NOMO-1 treated with DMSO at 0.1 percent for 48 hours (cell line): ENCODE measurements at regions not wholly inside any gene's neighbourhood (a gene's known extent, or its start where the extent isn't known, plus 50 kb on each side); places are given as distances from the start of the nearest gene placed in this dataset.
"Not testable (repeated sequence)": the region's sequence is repeated elsewhere in the genome, so short reads cannot be mapped to it uniquely, and the experiment has no call there.

ENCODE experiments used
- DNase-seq: peaks from one replicate; lab custom pipeline; 2025; ENCODE audit not compliant: unreplicated experiment; lab: John Stamatoyannopoulos, UW

DNA sequence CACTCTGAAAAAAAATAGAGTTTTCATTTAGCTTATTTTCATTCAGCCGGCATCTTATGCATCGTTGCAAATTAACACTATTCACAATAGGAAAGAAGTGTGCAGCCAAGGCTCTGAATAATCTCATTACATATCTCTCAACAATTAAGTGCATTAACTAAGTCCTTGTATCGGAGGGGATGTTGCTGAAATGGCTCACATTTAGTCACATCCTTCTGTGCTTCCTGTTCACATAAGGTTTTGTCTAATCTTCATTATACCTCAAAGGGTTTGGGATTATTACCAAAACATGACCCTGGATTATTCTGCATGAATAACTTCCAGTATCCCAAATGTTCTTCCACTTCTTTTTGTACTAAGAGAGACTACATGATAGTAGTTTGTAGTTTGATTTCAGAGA is 278.0 kb upstream of the GRIA1 start:
- no peak for DNase-seq

DNA sequence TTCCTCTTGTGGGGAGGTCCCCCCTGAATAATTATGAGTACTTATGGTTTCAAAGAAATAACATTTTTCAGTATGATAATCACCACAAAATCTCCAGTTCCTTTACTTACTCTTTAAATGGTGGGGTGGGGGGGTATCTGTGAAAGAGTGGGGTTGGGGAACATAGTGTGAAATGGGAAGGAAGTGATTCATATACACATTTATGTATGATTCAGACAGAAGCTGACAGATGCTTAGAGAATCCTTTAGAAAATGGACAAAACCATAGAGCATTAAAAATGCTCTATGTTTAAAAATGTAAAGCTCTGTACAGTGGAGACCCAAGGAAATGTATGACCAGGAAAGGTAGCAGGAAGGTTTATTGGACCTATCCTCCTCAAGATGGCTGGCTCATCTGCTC is 267.5 kb upstream of the GRIA1 start:
- no peak for DNase-seq

DNA sequence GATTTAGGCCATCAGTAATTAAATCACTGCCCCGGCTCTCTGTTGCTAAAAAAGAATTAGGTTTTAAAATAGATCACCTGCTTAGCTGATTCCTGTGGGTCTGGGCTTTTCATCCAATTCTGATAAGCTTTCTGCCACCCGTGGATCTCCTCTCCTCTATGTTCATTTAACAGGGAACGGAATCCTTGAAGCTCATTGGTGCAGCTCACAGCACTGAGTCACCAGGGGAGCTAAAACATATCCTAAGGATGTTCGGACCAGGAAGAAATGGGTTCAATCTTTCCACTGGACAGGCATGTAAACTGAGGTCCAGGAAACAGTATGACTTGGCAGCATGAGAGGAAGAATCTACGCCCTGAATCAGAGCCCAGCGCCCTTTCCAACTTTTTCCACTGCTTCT is 267.1 kb upstream of the GRIA1 start:
- no peak for DNase-seq

DNA sequence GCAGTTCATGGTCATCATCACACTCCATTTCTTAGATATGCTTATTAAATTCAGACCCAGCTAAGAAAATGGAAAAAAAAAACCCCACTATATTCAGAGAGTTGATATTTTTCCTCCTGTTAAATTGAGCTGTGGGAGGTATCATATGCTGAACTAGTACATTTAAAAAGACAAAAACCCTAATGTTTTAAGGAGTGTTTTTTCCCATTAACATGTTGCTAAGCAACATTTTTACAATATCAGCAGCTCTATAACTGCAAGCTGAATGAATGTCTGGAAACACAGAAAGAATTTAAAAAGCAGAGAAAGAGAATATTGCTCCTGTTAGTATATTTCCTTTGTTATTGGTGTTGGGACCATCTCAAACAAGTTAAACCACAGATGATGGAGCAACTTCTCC is 265.8 kb upstream of the GRIA1 start:
- DNase-seq: no peak

DNA sequence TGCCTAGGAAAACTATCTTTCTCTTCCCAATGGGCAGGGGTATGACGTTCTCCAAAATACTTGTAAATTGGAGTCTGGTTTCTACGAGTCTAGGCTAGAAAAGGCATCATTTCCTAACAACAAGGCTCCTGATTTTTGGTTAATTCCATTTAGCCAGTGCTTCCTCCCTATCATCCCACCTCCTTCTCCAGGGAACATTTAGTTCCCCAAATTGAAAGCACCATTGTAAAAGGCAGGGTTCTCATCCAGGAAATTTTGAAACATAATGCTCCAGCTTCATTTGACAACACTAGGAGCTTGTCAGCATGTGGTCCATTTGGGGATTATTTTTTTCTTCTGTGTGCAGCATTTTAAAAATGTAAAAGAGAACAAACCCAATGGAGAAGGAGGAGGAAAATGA is 256.5 kb upstream of the GRIA1 start:
- DNase-seq: no peak

DNA sequence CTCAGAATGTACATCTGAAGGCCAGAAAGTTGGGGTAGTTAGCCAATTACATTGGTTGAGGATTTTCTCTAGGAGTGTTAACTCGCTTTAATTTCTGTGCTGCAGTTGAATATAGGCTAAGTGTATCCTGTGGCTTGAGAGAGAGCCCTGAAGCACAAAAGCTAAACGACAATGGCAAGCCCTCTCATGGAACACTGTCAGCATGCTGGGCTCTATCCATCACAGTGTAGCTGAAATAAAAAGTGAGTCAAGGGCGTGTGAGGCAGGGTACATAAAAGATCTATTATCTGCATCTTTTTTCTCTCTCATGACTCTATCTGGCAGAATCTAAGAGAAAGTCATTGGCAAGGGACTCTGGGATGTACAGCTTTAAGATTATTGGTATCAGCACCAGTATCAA is 254.2 kb upstream of the GRIA1 start:
- DNase-seq: no peak

DNA sequence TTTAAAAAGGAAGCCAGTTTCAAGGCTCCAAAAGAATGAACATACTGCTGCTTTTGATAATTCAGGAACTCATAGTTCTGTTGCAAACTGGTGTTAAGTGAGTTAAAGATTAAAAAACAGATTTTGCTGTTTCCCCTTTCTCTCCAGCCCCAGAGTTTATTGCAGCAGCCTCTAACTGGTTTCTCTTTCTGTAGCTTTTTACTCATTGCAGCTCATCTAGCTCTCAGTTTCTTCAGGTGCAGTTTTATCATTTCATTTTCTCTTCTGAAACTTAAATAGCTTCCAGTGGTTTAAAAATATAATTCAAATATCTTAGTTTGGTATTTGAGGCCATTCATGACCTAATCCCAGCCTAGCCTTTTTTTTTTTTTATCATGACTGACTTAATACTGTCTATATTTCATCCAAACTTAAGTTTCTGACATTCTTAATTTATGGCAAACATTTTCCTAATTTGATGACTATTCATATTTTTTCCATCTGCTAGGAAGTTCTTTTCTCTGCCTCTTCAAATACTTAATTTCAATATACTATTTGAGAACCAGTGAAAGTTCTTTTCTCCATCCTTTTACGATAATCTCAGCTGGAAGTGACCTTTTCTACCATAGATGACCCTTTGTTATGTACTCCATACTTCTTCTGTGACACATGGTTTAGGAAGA is 252.7 kb upstream of the GRIA1 start:
- no peak for DNase-seq

DNA sequence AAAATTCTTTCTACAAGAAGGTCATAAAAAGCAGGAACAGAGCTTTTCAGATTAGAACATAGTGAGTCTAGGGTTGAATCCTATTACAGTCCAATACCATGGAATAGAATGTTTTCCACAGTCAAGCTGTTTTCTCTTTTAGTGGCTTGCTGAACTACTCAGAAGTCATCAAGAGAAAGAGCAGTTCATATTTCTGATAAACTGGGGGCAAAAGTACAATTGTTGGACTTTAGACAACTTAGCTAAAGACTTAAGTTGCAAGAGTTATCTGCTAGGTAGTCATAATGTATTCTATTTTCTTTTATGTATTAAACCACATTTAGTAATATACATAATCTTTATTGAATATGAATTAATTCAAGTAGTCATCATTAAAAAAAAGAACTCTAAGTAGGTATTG is 233.1 kb upstream of the GRIA1 start:
- DNase-seq: no peak

DNA sequence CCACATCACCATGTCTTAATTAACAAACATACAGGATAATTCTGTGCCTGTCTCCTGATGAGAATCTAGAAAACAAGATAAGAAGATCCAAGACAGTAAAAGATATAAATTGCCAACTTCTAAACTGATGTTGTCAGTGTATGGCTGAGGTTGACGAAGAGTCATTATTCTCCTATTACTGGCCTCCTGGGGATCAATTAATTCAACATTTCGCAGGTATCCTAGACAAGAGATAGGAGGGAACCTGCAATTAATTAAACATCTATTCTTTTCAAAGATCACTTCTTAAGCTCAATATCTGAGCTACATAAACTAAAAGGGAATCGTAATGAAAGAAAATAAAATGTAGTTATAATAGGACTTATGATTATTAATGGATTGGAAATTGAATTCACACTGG is 232.0 kb upstream of the GRIA1 start:
- no peak for DNase-seq

DNA sequence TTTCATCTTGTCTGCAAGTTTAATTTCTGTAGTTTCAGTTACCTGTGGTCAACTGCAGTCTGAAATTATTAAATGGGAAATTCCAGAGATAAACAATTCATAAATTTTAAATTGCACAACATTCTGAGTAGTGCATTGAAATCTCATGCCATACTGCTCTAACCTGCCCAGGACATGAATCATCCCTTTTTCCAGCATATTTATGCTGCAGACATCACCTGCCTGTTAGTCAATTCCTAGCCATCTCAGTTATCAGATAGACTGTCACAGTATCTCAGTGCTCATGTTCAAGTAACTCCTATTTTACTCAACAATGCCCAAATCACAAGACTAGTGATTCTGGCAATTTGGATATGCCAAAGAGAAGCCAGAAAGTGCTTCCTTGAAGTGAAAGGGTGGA is 223.0 kb upstream of the GRIA1 start:
- DNase-seq: no peak

DNA sequence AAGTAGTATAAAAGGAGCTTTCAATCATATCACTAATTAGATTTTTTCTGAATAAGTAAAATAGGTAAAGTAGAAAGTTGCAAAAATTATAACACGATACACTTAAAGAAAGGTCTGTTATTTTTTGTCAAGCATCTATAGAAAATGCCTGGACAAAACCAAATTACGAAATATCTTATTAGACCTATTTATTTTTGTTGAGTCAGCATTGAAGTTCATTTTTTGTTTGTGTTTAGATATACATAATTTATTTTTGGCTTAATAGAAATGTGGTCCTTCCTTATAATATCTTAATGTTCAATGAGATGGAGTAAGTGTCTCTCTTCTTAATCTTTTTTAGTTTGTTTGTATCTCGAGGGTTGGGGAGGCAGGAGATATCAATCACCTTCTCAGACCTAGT is 214.8 kb upstream of the GRIA1 start:
- no peak for DNase-seq

DNA sequence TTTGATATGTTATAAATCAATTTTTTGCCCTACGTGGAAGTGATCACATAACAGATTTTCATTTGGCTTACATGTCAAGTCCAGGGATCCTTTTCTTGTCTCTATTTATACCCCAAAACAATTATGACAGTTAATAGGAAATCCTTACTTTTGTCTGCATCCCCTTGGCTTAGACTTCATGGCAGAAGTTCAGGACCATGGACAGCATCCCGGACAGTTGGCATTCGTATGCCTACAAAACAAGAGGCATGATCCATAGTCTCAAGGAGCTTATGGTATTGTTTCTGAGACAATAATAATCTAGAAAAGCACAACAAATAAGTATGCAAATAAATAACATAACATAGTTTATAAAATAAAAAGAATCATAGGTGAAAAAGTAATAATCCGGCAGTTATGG is 214.3 kb upstream of the GRIA1 start:
- DNase-seq: peak; percentile 2

DNA sequence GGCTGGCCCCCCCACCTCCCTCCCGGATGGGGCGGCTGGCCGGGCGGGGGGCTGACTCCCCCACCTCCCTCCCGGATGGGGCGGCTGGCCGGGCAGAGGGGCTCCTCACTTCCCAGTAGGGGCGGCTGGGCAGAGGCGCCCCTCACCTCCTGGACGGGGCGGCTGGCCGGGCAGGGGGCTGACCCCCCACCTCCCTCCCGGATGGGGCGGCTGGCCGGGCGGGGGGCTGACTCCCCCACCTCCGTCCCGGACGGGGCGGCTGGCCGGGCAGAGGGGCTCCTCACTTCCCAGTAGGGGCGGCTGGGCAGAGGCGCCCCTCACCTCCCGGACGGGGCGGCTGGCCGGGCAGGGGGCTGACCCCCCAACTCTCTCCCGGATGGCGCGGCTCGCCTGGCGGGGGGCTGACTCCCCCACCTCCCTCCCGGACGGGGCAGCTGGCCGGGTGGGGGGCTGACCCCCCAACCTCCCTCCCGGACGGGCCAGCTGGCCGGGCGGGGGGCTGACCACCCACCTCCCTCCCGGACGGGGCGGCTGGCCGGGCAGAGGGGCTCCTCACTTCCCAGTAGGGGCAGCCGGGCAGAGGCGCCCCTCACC is 194.1 kb upstream of the GRIA1 start:
- DNase-seq: not testable (repeated sequence)

DNA sequence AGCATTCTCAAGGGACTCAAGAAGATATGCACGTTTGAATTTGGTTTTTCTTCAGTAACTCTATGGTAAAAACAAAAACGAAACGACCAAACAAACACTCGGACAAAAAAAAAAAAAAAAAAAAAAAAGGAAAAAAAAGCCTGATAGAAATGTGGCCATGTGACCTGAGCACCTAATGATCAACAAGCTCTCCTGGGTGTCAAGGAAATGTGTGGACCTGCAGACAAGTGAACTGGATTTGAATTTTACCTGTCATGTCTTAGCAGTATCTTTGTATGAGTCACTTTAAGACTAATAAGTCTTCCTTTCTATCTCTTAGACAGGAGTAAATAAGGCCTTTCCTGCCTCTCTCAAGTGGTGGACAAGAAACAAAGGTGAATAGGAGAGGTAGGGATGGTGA is 190.6 kb upstream of the GRIA1 start:
- DNase-seq: no peak

DNA sequence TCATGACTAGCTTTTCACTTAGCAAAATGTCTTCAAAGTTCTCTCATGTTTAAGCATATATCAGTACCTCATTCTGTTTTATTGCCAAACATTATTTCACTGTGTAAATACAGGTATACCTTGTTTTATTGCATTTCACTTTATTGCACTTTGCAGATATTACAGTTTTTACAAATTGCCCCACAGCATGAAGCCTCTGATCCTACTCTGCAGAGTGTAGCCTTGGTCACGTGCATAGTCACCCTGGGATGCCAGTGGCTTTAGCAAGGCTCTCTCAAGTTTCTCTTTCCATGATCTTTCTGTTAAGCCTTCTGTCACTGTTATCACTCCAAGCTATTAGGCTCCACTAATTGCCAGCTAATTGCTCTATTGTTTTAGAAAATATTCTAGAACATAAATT is 182.2 kb upstream of the GRIA1 start:
- no peak for DNase-seq

DNA sequence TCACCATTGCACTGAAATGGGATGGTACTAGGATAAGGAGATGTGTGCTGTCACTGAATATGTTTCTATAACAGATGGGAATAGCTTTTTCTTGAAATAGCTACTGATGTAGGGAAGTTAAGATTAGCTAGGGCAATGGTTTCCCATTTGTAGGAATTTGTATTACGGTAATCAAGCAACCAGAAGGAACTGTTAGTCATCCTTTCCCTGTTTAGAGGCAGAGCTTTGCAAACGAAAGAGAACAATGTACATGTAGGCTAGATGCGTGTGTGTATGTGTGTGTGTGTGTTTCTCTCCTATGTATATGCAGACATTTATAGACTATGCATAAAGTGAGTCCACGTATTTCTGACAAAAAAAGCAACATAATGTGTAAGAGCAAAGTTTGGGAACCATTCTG is 171.9 kb upstream of the GRIA1 start:
- DNase-seq: no peak

DNA sequence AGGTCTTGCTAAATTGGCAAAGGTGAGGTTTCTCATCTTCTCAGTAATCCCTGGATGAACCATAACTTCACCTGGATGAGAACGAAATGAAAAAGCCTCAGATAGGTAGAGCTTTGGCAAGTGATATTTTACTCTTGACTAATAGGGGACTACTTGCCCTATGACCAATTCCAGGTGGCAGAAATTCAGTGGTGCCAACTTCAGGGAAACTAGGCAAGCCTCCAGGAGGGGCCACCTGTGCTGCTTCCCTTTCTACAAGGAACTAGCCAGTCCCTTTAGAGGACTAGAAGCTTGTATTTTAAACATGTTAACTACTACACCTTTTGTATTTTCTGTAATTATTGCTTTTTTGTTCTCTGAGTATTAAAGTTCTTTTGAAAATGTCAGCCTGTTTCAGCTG is 169.0 kb upstream of the GRIA1 start:
- DNase-seq: no peak

DNA sequence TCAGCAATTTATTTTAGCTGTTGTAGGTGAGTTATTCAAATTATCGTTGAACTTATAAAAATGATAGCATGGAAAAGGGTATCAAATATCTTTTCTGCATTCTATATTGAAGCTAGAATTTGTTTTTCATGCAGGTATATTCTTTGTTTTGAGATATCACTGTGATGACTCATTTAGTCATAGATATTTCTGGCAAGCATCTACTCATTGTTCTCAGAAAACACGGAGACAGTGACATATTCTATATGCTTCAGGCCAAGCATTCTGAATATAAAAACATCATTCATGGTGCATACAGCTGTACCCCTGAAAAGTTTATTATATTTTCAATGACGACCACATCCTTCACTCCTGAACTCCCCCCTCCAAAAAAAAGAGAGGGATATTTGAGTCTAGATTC is 150.3 kb upstream of the GRIA1 start:
- DNase-seq: no peak

DNA sequence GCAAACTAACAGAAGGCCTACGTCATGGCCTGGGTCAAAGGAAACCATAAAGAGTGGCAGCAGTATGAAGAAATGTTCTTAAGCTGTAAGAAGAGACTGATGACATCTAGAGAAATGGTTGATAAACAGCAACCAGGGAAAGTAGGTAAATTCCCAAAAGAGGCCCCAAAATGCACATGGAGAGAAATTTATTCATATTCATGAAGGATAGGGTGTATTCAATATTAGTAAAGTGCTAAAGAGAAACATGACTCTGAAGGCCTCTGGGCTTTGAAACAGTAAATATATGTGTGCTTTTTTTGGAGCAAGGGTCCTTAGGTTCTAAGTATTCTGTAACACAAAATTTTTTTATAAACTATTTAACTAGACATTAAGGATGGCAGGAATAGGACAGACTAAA is 149.7 kb upstream of the GRIA1 start:
- no peak for DNase-seq

DNA sequence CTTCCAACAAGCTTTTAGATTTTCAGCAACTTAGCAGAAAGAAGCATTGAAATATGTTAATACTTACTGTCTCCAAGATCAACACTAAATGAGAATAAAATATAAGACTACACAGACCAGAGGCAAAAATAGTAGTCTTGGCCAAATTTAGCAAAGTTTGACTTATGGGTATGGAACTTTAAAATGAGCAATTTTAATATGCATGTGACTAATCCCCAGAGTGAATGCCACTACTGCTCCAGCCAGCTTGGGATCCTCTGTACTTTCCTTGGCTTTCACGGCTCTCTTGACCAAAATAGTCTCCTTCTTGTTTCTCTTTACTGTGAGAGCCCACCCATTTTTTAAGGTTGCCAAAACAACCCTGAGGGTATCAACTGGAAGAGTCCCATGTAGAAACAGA is 148.0 kb upstream of the GRIA1 start:
- no peak for DNase-seq

DNA sequence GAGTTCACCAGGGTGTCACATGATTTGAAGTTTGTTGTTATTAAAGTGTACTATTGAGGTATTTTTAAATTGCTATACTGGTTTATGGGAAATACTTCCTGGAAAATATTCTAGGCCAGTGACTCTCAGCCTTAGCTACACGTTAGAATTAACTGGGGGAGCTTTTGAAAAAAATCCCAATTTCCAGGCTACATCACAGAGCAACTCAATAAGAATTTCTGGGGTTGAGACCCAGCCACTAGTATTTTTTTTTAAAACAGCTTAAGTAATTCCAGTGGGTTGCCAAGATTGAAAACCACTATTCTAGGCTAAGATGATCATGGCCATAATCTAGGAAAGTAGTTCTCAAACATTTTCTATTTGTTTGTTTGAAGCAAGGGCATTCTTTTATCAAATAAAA is 142.9 kb upstream of the GRIA1 start:
- no peak for DNase-seq

DNA sequence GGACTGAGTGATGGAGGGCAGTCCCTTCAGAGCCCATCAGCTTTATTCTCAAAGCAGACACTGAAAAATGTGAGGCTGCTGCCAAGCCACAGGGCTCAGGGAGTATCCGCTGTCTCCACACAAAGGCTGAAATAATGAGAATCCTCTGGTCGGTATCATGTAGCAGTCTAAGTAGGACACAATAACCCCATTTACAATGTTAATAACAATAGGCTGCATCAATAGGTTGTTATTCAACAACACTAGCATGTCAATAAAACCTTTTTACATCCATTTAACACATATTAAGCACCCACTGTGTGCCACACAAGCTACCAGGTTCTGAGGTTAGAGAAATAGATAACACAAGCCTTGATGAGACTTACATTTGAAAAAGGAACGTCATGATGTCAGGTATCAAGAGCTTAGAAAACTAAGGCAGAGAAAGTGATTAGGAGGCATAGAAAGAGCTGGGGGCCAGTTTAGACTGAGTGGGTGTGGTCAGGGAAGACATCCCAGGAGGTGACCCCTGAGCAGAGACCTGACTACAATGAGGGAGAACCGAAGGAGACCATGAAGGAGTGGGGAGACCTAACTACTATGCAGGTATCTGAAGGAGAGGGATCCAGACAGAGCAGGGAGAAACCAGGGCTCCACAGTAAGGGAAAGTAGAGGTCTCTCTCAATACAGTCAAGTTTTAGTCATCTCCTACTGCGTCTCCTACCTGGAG is 140.1 kb upstream of the GRIA1 start:
- no peak for DNase-seq
